Endothelial cell (in vitro differentiated cells): ENCODE measurements at regions not wholly inside any gene's neighbourhood (a gene's known extent, or its start where the extent isn't known, plus 50 kb on each side); places are given as distances from the start of the nearest gene placed in this dataset.

Experiments used
- DNase-seq: peaks from one replicate; pipeline ENCODE4 v3.0.0; 2021; ENCODE audit warnings: low spot score
- H3K27ac Mint-ChIP-seq: one replicate; pipeline ENCODE4 v1.8.0; 2021; ENCODE audit warnings: mixed read lengths, inconsistent platforms; ENCODE audit not compliant: unreplicated experiment
- H3K27me3 Mint-ChIP-seq: one replicate; pipeline ENCODE4 v1.8.0; 2021; ENCODE audit warnings: mild to moderate bottlenecking, moderate library complexity, mixed read lengths, inconsistent platforms; ENCODE audit not compliant: unreplicated experiment
- H3K36me3 Mint-ChIP-seq: one replicate; pipeline ENCODE4 v1.8.0; 2021; ENCODE audit warnings: mild to moderate bottlenecking, low read depth, mixed read lengths, inconsistent platforms; ENCODE audit not compliant: unreplicated experiment
- H3K4me1 Mint-ChIP-seq: one replicate; pipeline ENCODE4 v1.8.0; 2021; ENCODE audit warnings: mild to moderate bottlenecking, mixed read lengths, inconsistent platforms; ENCODE audit not compliant: unreplicated experiment
- H3K4me3 Mint-ChIP-seq: one replicate; pipeline ENCODE4 v1.8.0; 2021; ENCODE audit warnings: mild to moderate bottlenecking, mixed read lengths, inconsistent platforms; ENCODE audit not compliant: unreplicated experiment
- H3K9me3 Mint-ChIP-seq: one replicate; pipeline ENCODE4 v1.8.0; 2021; ENCODE audit warnings: mixed read lengths, inconsistent platforms; ENCODE audit not compliant: unreplicated experiment
- CTCF ChIP-seq: fragments of 200-600 bp; sonication (generic); IDR thresholded peaks from one replicate; pipeline ENCODE4 v1.5.0; 2021; ENCODE audit warnings: antibody characterized with exemption; ENCODE audit not compliant: unreplicated experiment

- H3K27ac Mint-ChIP-seq: no peak overlapping the region
- no peaks in the 10 kb centered on the region for H3K9me3 Mint-ChIP-seq
- no peak for TF ChIP-seq CTCF
- H3K36me3 Mint-ChIP-seq: no peaks in the 10 kb centered on the region
- H3K4me3 Mint-ChIP-seq: no peak overlapping the region
- H3K4me1 Mint-ChIP-seq: peaks cover 60% of the 10 kb centered on the region
- DNase-seq: no peak
- peaks cover 4% of the 10 kb centered on the region for H3K27me3 Mint-ChIP-seq
These were observed 50.1 kb downstream of the KCNC4 start for GRCh38 chr1:110260194-110260593.

GRCh38 chr1:110262296-110262695, 52.2 kb downstream of the KCNC4 start:
- no peak overlapping the region for H3K4me3 Mint-ChIP-seq
- H3K4me1 Mint-ChIP-seq: peaks cover 56% of the 10 kb centered on the region
- H3K9me3 Mint-ChIP-seq: no peaks in the 10 kb centered on the region
- no peak for DNase-seq
- peak overlapping the region; percentile 84 for H3K27ac Mint-ChIP-seq
- no peaks in the 10 kb centered on the region for H3K36me3 Mint-ChIP-seq
- no peak for TF ChIP-seq CTCF
- H3K27me3 Mint-ChIP-seq: peaks cover 4% of the 10 kb centered on the region

GRCh38 chr1:110262846-110263631, 52.9 kb downstream of the KCNC4 start:
- peak; percentile 22 for DNase-seq
- no peaks in the 10 kb centered on the region for H3K9me3 Mint-ChIP-seq
- TF ChIP-seq CTCF: no peak
- peaks cover 4% of the 10 kb centered on the region for H3K27me3 Mint-ChIP-seq
- no peak overlapping the region for H3K4me3 Mint-ChIP-seq
- peak overlapping the region; percentile 84 for H3K27ac Mint-ChIP-seq
- peaks cover 64% of the 10 kb centered on the region for H3K4me1 Mint-ChIP-seq
- no peaks in the 10 kb centered on the region for H3K36me3 Mint-ChIP-seq

GRCh38 chr1:110264430-110264829, 54.3 kb downstream of the KCNC4 start:
- Mint-ChIP-seq H3K36me3 (no peaks in the 10 kb centered on the region), H3K9me3 (no peaks in the 10 kb centered on the region), H3K27me3 (peaks cover 4% of the 10 kb centered on the region), H3K4me3 (peak overlapping the region; percentile 18), H3K4me1 (peaks cover 67% of the 10 kb centered on the region), H3K27ac (peak overlapping the region; percentile 97)
- no peak for DNase-seq
- TF ChIP-seq CTCF: no peak

- no peaks in the 10 kb centered on the region for H3K36me3 Mint-ChIP-seq
- peaks cover 4% of the 10 kb centered on the region for H3K27me3 Mint-ChIP-seq
- no peak overlapping the region for H3K27ac Mint-ChIP-seq
- DNase-seq: no peak
- H3K4me3 Mint-ChIP-seq: no peak overlapping the region
- H3K4me1 Mint-ChIP-seq: peaks cover 59% of the 10 kb centered on the region
- TF ChIP-seq CTCF: no peak
- no peaks in the 10 kb centered on the region for H3K9me3 Mint-ChIP-seq
These were observed 55.1 kb downstream of the KCNC4 start for GRCh38 chr1:110265186-110265585.
